Skeletal muscle satellite cell (primary cell): ENCODE measurements at regions not wholly inside any gene's neighbourhood (a gene's known extent, or its start where the extent isn't known, plus 50 kb on each side); places are given as distances from the start of the nearest gene placed in this dataset.

Experiments
- H3K27me3 ChIP-seq: 2 replicates; pipeline ENCODE4 v1.7.0; 2013; ENCODE audit warnings: low read length; ENCODE audit not compliant: control insufficient read depth, insufficient read depth
- H3K36me3 ChIP-seq: 2 replicates; pipeline ENCODE4 v1.7.0; 2013; ENCODE audit warnings: mild to moderate bottlenecking, control low read depth, low read length; ENCODE audit not compliant: insufficient read depth
- H3K4me1 ChIP-seq: 2 replicates; pipeline ENCODE4 v1.7.0; 2013; ENCODE audit warnings: low read length; ENCODE audit not compliant: control insufficient read depth, insufficient read depth
- H3K4me2 ChIP-seq: 2 replicates; pipeline ENCODE4 v1.7.0; 2013; ENCODE audit warnings: mild to moderate bottlenecking, low read length
- H3K4me3 ChIP-seq: 2 replicates; pipeline ENCODE4 v1.7.0; 2013; ENCODE audit warnings: low read length
- H3K9ac ChIP-seq: 2 replicates; pipeline ENCODE4 v1.7.0; 2013; ENCODE audit warnings: mild to moderate bottlenecking, low read depth, low read length, moderate library complexity
- H3K9me3 ChIP-seq: replicated peaks from 2 replicates; pipeline ENCODE4 v1.7.0; 2013; ENCODE audit warnings: mild to moderate bottlenecking, control low read depth, low read length

GRCh38 chr6:33869826-33870423 lies 66.1 kb upstream of the MLN start:
- Histone ChIP-seq H3K4me1 (no peaks in the 10 kb centered on the region), H3K4me2 (no peak overlapping the region), H3K4me3 (no peak overlapping the region), H3K36me3 (no peaks in the 10 kb centered on the region), H3K9ac (no peak overlapping the region), H3K9me3 (no peaks in the 10 kb centered on the region), H3K27me3 (peaks cover 69% of the 10 kb centered on the region)

GRCh38 chr6:33869121-33869520 lies 65.3 kb upstream of the MLN start:
- Histone ChIP-seq H3K4me1 (no peaks in the 10 kb centered on the region), H3K9ac (no peak overlapping the region), H3K9me3 (no peaks in the 10 kb centered on the region), H3K4me2 (no peak overlapping the region), H3K27me3 (peaks cover 69% of the 10 kb centered on the region), H3K36me3 (no peaks in the 10 kb centered on the region), H3K4me3 (no peak overlapping the region)

GRCh38 chr6:33868141-33868540 lies 64.3 kb upstream of the MLN start:
- Histone ChIP-seq H3K27me3 (peaks cover 65% of the 10 kb centered on the region), H3K4me2 (no peak overlapping the region), H3K36me3 (no peaks in the 10 kb centered on the region), H3K4me1 (no peaks in the 10 kb centered on the region), H3K9ac (no peak overlapping the region), H3K9me3 (no peaks in the 10 kb centered on the region), H3K4me3 (no peak overlapping the region)

DNA sequence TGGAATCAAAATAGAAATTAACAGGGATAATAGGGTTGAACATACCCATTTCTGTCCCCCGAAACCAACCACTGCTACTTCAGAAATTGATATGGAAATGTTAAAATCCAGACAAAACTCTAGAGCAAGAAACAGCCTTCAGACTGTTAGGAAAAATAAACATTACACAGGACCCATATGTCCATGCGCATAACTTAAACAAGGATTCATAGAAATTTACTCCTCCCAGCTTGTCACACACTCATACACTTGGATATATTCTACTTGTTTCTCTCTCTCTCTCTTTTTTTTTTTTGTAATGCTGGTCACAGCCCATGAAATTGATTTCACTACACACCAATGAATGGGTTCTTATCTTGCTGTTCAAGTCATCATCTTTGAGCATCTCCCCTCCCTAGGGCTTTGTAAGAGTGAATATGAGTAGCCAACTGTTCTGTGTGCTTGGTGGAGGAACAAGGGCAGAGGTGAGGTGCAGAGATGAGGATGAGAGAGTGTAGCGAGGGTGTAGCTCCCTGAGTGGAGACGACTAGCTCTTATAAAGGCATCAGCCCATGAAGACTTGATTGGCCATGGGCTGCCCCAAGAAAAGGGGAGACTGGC lies 61.8 kb upstream of the MLN start:
- Histone ChIP-seq H3K4me1 (peaks cover 4% of the 10 kb centered on the region), H3K4me3 (no peak overlapping the region), H3K4me2 (no peak overlapping the region), H3K27me3 (peaks cover 57% of the 10 kb centered on the region), H3K9ac (no peak overlapping the region), H3K9me3 (no peaks in the 10 kb centered on the region), H3K36me3 (no peaks in the 10 kb centered on the region)

GRCh38 chr6:33863723-33864440 lies 60.1 kb upstream of the MLN start:
- H3K27me3 ChIP-seq: peaks cover 43% of the 10 kb centered on the region
- no peak overlapping the region for H3K4me2 ChIP-seq
- H3K9me3 ChIP-seq: no peaks in the 10 kb centered on the region
- H3K9ac ChIP-seq: no peak overlapping the region
- H3K36me3 ChIP-seq: no peaks in the 10 kb centered on the region
- peaks cover 4% of the 10 kb centered on the region for H3K4me1 ChIP-seq
- no peak overlapping the region for H3K4me3 ChIP-seq

GRCh38 chr6:33863084-33863483 lies 59.3 kb upstream of the MLN start:
- no peaks in the 10 kb centered on the region for H3K9me3 ChIP-seq
- H3K4me3 ChIP-seq: no peak overlapping the region
- H3K4me1 ChIP-seq: peaks cover 4% of the 10 kb centered on the region
- H3K36me3 ChIP-seq: no peaks in the 10 kb centered on the region
- no peak overlapping the region for H3K4me2 ChIP-seq
- H3K9ac ChIP-seq: no peak overlapping the region
- peaks cover 35% of the 10 kb centered on the region for H3K27me3 ChIP-seq

GRCh38 chr6:33862536-33862935 lies 58.7 kb upstream of the MLN start:
- peaks cover 32% of the 10 kb centered on the region for H3K27me3 ChIP-seq
- no peak overlapping the region for H3K4me3 ChIP-seq
- H3K36me3 ChIP-seq: no peaks in the 10 kb centered on the region
- H3K9ac ChIP-seq: no peak overlapping the region
- H3K4me2 ChIP-seq: no peak overlapping the region
- peaks cover 10% of the 10 kb centered on the region for H3K4me1 ChIP-seq
- no peaks in the 10 kb centered on the region for H3K9me3 ChIP-seq

- Histone ChIP-seq H3K4me3 (no peak overlapping the region), H3K27me3 (peaks cover 26% of the 10 kb centered on the region)
Measured at GRCh38 chr6:33861722-33862121, 57.9 kb upstream of the MLN start.

DNA sequence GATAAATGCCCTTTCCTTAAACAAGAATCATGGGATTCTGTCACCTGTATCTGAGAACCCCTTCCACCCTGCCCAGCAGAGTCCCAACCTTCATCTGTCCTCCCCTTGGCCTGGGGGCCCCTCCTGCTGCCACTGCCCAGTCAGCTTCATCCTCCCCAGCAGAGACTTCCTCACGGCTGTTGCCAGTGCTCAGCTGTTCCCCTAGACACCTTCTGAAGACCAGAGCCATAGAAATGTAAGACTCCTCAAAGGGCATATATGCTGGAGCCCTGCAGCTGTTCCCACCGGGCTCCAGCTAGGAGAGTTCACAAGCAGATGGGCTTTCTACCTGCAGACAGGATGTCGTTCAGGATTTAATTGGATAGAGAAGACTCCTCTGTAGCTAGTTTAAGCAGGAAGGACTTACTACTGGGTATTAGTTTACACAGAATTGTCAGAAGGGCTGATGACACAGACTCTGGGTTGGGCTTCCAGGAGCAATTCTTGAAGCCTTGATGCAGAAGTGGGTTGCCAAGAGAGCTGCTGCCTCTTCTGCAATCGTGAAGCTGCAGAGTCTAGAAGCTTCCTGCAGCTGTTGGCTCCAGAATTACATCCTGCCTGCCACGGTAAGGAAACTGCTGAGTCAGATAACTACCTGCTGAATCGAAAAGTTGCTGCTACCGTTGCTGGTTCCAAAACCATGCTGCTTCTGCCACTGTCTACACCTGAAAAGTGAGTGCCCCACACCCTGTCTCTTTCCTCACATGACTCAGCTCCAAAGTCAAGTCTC lies 57.1 kb upstream of the MLN start:
- H3K9me3 ChIP-seq: no peaks in the 10 kb centered on the region
- no peaks in the 10 kb centered on the region for H3K36me3 ChIP-seq
- peaks cover 25% of the 10 kb centered on the region for H3K27me3 ChIP-seq
- no peak overlapping the region for H3K4me2 ChIP-seq
- peaks cover 14% of the 10 kb centered on the region for H3K4me1 ChIP-seq
- H3K4me3 ChIP-seq: no peak overlapping the region
- H3K9ac ChIP-seq: no peak overlapping the region

More at GRCh38 chr6:33861722-33862121, 57.9 kb upstream of the MLN start:
- H3K9ac ChIP-seq: no peak overlapping the region
- H3K9me3 ChIP-seq: no peaks in the 10 kb centered on the region
- no peak overlapping the region for H3K4me2 ChIP-seq
- peaks cover 14% of the 10 kb centered on the region for H3K4me1 ChIP-seq
- H3K36me3 ChIP-seq: no peaks in the 10 kb centered on the region

- no peak overlapping the region for H3K9ac ChIP-seq
- no peak overlapping the region for H3K4me2 ChIP-seq
- H3K36me3 ChIP-seq: no peaks in the 10 kb centered on the region
- peaks cover 14% of the 10 kb centered on the region for H3K4me1 ChIP-seq
- no peaks in the 10 kb centered on the region for H3K9me3 ChIP-seq
- peaks cover 17% of the 10 kb centered on the region for H3K27me3 ChIP-seq
- H3K4me3 ChIP-seq: no peak overlapping the region
Measured at GRCh38 chr6:33860006-33860405, 56.2 kb upstream of the MLN start.

- peaks cover 19% of the 10 kb centered on the region for H3K27me3 ChIP-seq
- H3K4me3 ChIP-seq: no peak overlapping the region
- no peak overlapping the region for H3K9ac ChIP-seq
- peaks cover 14% of the 10 kb centered on the region for H3K4me1 ChIP-seq
- no peak overlapping the region for H3K4me2 ChIP-seq
- no peaks in the 10 kb centered on the region for H3K36me3 ChIP-seq
- H3K9me3 ChIP-seq: no peaks in the 10 kb centered on the region
Measured at GRCh38 chr6:33858804-33859505, 55.2 kb upstream of the MLN start.
